ENCODE measurements at regions not wholly inside any gene's neighbourhood (a gene's known extent, or its start where the extent isn't known, plus 50 kb on each side); places are given as distances from the start of the nearest gene placed in this dataset.

- Histone ChIP-seq H4K20me1 (replicated peaks in 1 of 2; ENCODE audit: control insufficient read depth in 1 of 2, insufficient read depth in 2 of 2, low read length in 2 of 2) (no peaks in the 10 kb centered on the region), H3K27me3 (replicated peaks in 1 of 4; ENCODE audit: control insufficient read depth in 3 of 4, extremely low read depth in 1 of 4, insufficient read depth in 3 of 4, low read length in 3 of 4) (no peaks in the 10 kb centered on the region), H3K79me1 (ENCODE audit: low read depth, low read length) (no peaks in the 10 kb centered on the region), H3K4me2 (ENCODE audit: insufficient read depth in 1 of 2, low read depth in 2 of 2, low read length in 2 of 2) (no peak overlapping the region), H4K91ac (replicated peaks; ENCODE audit: insufficient read length, low read length) (no peak overlapping the region), H3K4ac (replicated peaks; ENCODE audit: insufficient read length, low read depth, low read length) (no peak overlapping the region), H3K23ac (ENCODE audit: insufficient read length) (no peak overlapping the region), H3K14ac (ENCODE audit: insufficient read length) (no peak overlapping the region), H2AK5ac (ENCODE audit: low read depth, low read length) (no peak overlapping the region), H2BK120ac (replicated peaks; ENCODE audit: low read depth, low read length) (no peak overlapping the region), H3K9ac (replicated peaks in 1 of 4; ENCODE audit: extremely low read depth in 1 of 4, low read depth in 3 of 4, low read length in 3 of 4) (no peak overlapping the region), H4K5ac (ENCODE audit: insufficient read length, low read depth, low read length) (no peak overlapping the region), H2AFZ (ENCODE audit: low read length) (no peak overlapping the region), H2BK12ac (ENCODE audit: low read depth, low read length) (no peak overlapping the region), H3K18ac (ENCODE audit: extremely low read depth, low read length) (no peak overlapping the region), H4K8ac (ENCODE audit: extremely low read depth, insufficient read depth, low read length) (no peak overlapping the region), H3K36me3 (ENCODE audit: control insufficient read depth in 2 of 4, insufficient read depth in 4 of 4, low read length in 3 of 4) (no peaks in the 10 kb centered on the region), H3K56ac (replicated peaks; ENCODE audit: insufficient read length, low read depth, low read length) (no peak overlapping the region), H3K9me3 (ENCODE audit: insufficient read depth in 2 of 2, low read depth in 1 of 2, low read length in 1 of 2) (peaks cover 0 to 8% of the 10 kb centered on the region in 2 experiments; a peak in 1 of 4 replicates), H2BK5ac (ENCODE audit: low read depth, low read length) (no peak overlapping the region), H3K23me2 (ENCODE audit: low read depth, low read length) (no peaks in the 10 kb centered on the region), H2BK15ac (ENCODE audit: low read length) (no peak overlapping the region), H3K79me2 (ENCODE audit: control insufficient read depth in 1 of 2, insufficient read depth in 2 of 2, low read length in 2 of 2) (no peaks in the 10 kb centered on the region), H3K4me3 (ENCODE audit: extremely low read depth in 1 of 4, insufficient read depth in 2 of 4, low read depth in 3 of 4, low read length in 4 of 4) (no peak overlapping the region), H3K4me1 (replicated peaks in 1 of 4; ENCODE audit: control insufficient read depth in 3 of 4, insufficient read depth in 4 of 4, low read length in 3 of 4) (no peaks in the 10 kb centered on the region), H2BK20ac (ENCODE audit: low read length) (no peak overlapping the region), H3K27ac (ENCODE audit: low read depth, low read length) (no peak overlapping the region)
- DNase-seq (ENCODE audit: low read depth in 1 of 2, low spot score in 2 of 2) (no peak), FAIRE-seq (no peak)
- POLR2A ChIA-PET (ENCODE audit: partially characterized antibody): no interaction called here
- 99% methylated on average over 19 of the region's 31 CpGs; no CpG with 5 or more reads in 1 of the 2 experiments for WGBS, 2 experiments (ENCODE audit: extremely low coverage in 1 of 2, insufficient coverage in 1 of 2, insufficient read length in 1 of 2, insufficient replicate concordance in 2 of 2, low coverage in 1 of 2, low lambda C conversion rate in 2 of 2, missing lambda C conversion rate in 1 of 2)
- TF ChIP-seq HDAC6 (IDR thresholded peaks at IDR 0.05; ENCODE audit: low read depth, low read length): no peak
- no peak for TF ChIP-seq POU5F1 (IDR thresholded peaks at IDR 0.05; ENCODE audit: low read depth, low read length)
- CTCF ChIA-PET (ENCODE audit: partially characterized antibody): interaction anchor here (1.2 to 1.5 kb wide), 2 partner anchors 23 to 593 kb away, joined by 3 to 4 read pairs; no protein-coding TSS in a partner anchor
These were observed 732.5 kb upstream of the POM121L12 start for GRCh38 chr7:52302765-52303520.

Measured in H1 (cell line).